WERI-Rb-1 (cell line): ENCODE measurements at regions not wholly inside any gene's neighbourhood (a gene's known extent, or its start where the extent isn't known, plus 50 kb on each side); places are given as distances from the start of the nearest gene placed in this dataset.
A peak's percentile ranks its signal among the peaks of the same experiment; 100 is the strongest.

Source experiments
- DNase-seq: peaks from one replicate; pipeline ENCODE4 v3.0.0-alpha.2; 2020
- H3K27ac ChIP-seq: fragments of 250-450 bp; sonication (Bioruptor Pico); 2 replicates; pipeline ENCODE4 v1.5.1; 2020; ENCODE audit warnings: mild to moderate bottlenecking, moderate library complexity
- H3K27me3 ChIP-seq: fragments of 250-450 bp; sonication (Bioruptor Pico); 2 replicates; pipeline ENCODE4 v1.5.1; 2021; ENCODE audit warnings: mild to moderate bottlenecking, low read depth, moderate library complexity; ENCODE audit not compliant: insufficient read depth, severe bottlenecking
- H3K36me3 ChIP-seq: fragments of 250-450 bp; sonication (Bioruptor Pico); 2 replicates; pipeline ENCODE4 v1.5.1; 2020; ENCODE audit warnings: mild to moderate bottlenecking, moderate library complexity
- H3K4me3 ChIP-seq: 2 replicates; pipeline ENCODE4 v1.5.1; 2011; ENCODE audit warnings: low read depth, mild to moderate bottlenecking, control low read depth, low read length
- H3K9me3 ChIP-seq: fragments of 250-450 bp; sonication (Bioruptor Pico); 2 replicates; pipeline ENCODE4 v1.5.1; 2021; ENCODE audit warnings: mild to moderate bottlenecking, moderate library complexity; ENCODE audit not compliant: severe bottlenecking
- TF ChIP-seq, protein P1 (sequence below): IDR thresholded peaks from 2 replicates; pipeline ENCODE4 v1.5.1; 2011; ENCODE audit warnings: low read depth, mild to moderate bottlenecking, control low read depth, inconsistent platforms, low read length

DNA sequence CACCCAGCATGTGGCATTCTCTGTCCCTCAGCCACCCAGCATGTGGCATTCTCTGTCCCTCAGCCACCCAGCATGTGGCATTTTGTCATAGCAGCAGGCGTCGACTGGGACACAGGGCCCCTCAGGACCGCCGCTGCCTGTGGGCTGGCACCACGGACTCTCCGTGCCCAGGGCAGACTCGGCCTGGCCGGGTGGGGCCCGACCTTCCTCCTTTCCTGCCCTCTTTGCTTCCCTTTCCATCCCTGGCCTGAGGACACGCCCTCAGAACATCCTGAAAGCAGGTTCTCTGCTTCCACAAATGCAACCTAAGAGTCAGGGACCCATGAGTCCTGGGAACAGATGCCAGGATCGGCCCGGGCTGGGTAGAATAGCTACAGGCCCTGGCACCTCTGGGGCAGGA is 291.4 kb upstream of the SALL3 start:
- H3K4me3 ChIP-seq = no peak overlapping the region
- H3K36me3 ChIP-seq = no peaks in the 10 kb centered on the region
- H3K27ac ChIP-seq = no peak overlapping the region
- no peaks in the 10 kb centered on the region for H3K27me3 ChIP-seq
- no peaks in the 10 kb centered on the region for H3K9me3 ChIP-seq
- TF ChIP-seq, protein P1, sequence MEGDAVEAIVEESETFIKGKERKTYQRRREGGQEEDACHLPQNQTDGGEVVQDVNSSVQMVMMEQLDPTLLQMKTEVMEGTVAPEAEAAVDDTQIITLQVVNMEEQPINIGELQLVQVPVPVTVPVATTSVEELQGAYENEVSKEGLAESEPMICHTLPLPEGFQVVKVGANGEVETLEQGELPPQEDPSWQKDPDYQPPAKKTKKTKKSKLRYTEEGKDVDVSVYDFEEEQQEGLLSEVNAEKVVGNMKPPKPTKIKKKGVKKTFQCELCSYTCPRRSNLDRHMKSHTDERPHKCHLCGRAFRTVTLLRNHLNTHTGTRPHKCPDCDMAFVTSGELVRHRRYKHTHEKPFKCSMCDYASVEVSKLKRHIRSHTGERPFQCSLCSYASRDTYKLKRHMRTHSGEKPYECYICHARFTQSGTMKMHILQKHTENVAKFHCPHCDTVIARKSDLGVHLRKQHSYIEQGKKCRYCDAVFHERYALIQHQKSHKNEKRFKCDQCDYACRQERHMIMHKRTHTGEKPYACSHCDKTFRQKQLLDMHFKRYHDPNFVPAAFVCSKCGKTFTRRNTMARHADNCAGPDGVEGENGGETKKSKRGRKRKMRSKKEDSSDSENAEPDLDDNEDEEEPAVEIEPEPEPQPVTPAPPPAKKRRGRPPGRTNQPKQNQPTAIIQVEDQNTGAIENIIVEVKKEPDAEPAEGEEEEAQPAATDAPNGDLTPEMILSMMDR = no peak
- DNase-seq = no peak

- no peak overlapping the region for H3K4me3 ChIP-seq
Observed at GRCh38 chr18:78688916-78689315, 290.7 kb upstream of the SALL3 start.

GRCh38 chr18:78689606-78690005 is 290.0 kb upstream of the SALL3 start:
- TF ChIP-seq, protein P1 = no peak
- no peaks in the 10 kb centered on the region for H3K27me3 ChIP-seq
- DNase-seq = no peak
- no peak overlapping the region for H3K27ac ChIP-seq
- no peak overlapping the region for H3K4me3 ChIP-seq
- H3K36me3 ChIP-seq = no peaks in the 10 kb centered on the region
- no peaks in the 10 kb centered on the region for H3K9me3 ChIP-seq

More at GRCh38 chr18:78688916-78689315, 290.7 kb upstream of the SALL3 start:
- Histone ChIP-seq H3K36me3 (no peaks in the 10 kb centered on the region), H3K27ac (no peak overlapping the region), H3K27me3 (no peaks in the 10 kb centered on the region), H3K9me3 (no peaks in the 10 kb centered on the region)
- DNase-seq = no peak
- TF ChIP-seq, protein P1 = no peak

DNA sequence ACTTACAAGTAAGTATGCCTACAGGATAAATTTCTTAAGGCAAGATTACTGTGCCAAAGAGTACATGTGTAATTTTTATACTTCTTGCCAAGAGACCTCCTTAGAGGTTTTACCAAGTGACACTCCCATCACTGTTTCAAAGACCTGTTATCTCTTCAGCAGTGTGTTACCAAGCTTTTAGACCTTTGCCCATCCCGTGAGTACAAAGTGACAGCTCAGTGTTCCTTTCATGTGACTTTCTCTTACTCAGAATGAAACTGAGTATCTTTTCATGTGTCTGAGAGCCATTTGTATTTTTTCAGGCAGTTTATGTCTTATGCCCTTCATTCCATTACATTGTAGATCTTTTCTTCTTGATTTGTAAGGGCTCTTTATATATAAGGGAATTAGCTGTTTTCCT is 287.5 kb upstream of the SALL3 start:
- H3K27ac ChIP-seq = no peak overlapping the region
- TF ChIP-seq, protein P1 = no peak

DNA sequence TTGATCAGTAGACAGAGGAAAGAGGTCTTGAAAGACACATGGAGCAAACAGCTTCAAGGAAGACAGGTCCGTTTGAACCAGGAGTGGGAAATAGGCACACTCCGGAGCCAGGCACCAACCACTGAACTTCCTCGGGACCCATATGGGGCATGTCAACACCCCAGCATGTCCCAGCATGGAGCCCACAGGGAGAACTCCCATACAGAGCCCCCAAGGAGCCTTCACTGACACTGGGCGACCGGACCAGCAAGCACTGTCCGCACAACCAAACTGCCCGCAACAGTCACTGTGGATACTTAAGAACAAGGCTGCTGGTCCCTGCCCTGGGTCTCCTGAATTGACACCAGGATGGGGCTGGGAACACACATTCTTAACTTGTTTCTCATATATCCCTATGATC is 286.2 kb upstream of the SALL3 start:
- TF ChIP-seq, protein P1 = no peak

More for the DNA sequence above, 287.5 kb upstream of the SALL3 start:
- DNase-seq = no peak
- Histone ChIP-seq H3K9me3 (no peaks in the 10 kb centered on the region), H3K27me3 (no peaks in the 10 kb centered on the region), H3K36me3 (no peaks in the 10 kb centered on the region), H3K4me3 (no peak overlapping the region)

GRCh38 chr18:78696698-78697435 is 282.8 kb upstream of the SALL3 start:
- no peak overlapping the region for H3K4me3 ChIP-seq
- peaks cover 4% of the 10 kb centered on the region for H3K9me3 ChIP-seq
- H3K27me3 ChIP-seq = no peaks in the 10 kb centered on the region
- DNase-seq = peak; percentile 4
- TF ChIP-seq, protein P1 = no peak
- no peaks in the 10 kb centered on the region for H3K36me3 ChIP-seq
- H3K27ac ChIP-seq = no peak overlapping the region

More for the DNA sequence above, 286.2 kb upstream of the SALL3 start:
- no peak overlapping the region for H3K4me3 ChIP-seq
- H3K9me3 ChIP-seq = no peaks in the 10 kb centered on the region
- no peak for DNase-seq
- H3K27ac ChIP-seq = no peak overlapping the region
- H3K36me3 ChIP-seq = no peaks in the 10 kb centered on the region
- no peaks in the 10 kb centered on the region for H3K27me3 ChIP-seq
